NCI-H748 (cell line): ENCODE measurements at regions not wholly inside any gene's neighbourhood (a gene's known extent, or its start where the extent isn't known, plus 50 kb on each side); places are given as distances from the start of the nearest gene placed in this dataset.

Experiments
- DNase-seq: peaks from one replicate; lab custom pipeline; 2025; ENCODE audit not compliant: unreplicated experiment; lab: John Stamatoyannopoulos, UW

DNA sequence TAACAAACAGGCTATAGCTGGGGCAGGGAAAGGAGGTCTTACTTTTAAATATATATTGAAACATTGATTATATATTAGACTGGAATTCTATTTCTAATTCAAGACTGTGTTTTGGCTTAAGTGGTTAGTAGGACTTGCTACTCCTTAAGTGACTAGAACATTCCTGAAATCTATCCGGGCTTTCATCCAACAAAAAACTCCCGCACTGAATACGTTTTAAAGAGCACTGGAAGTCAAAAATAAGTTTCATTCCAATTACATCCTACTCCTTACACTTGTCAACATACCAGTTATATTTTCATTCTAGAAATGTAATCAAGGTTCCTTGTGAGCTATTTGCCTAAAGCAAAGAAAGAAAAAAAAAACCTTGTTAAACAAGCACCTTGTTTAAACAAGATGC, 204.6 kb downstream of the SP3 start:
- no peak for DNase-seq

DNA sequence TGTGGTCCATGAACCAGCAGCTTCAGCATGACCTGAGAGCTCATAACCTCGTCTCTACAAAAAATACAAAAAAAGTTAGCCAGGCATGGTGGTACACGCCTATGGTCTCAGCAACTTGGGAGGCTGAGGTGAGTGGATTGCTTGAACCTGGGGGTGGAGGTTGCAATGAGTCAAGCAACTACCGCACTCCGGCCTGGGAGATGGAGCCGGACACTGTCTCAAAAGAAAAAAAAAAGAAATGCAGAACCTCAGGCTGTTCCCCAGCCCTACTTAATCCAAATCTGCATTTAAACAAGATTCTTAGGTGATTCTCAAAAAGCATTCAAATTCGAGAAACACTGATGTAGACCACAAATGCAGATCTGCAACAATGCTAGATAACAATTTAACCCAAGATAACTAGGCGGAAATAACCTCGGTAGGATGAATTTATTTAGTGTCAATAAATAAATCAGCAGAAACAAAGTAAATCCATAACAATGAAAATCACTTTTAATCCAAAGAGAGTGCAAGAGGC, 203.5 kb downstream of the SP3 start:
- no peak for DNase-seq

DNA sequence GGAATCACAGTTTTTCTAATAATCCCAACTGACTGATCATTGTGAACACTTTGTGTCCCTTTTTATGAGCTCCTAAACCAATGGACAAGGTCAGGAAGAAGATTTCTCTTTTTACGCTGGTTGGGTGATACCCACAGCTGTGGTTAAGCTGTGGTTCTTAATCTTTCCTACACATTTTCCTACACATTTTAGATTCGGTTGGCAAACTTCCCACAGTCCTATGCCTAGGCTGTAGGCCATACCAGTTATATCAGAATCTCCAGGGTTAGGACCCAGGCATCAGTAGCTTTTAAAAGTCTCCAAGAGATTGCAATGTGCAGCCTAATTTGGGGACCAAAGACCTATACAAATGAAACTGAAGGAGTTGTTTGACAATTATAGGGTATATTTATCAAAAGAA, 203.0 kb downstream of the SP3 start:
- DNase-seq, result no peak

DNA sequence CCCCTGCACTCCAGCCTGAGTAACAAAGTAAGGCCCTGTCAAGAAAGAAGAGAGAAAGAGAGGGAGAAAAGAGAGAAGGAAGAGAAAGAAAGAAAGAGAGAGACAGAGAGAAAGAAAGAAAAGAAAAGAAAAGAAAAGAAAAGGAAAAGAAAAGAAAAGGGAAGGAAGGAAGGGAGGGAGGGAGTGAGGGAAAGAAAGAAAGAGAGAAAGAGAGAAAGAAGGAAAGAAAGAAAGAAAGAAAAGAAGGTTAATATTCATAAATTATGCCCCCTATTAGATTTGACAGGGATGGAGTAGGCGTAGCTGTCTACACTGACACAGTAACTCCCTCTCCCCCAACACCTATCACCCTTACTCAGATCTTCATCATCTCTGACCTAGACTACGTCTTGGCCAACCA, 202.3 kb downstream of the SP3 start:
- no peak for DNase-seq

DNA sequence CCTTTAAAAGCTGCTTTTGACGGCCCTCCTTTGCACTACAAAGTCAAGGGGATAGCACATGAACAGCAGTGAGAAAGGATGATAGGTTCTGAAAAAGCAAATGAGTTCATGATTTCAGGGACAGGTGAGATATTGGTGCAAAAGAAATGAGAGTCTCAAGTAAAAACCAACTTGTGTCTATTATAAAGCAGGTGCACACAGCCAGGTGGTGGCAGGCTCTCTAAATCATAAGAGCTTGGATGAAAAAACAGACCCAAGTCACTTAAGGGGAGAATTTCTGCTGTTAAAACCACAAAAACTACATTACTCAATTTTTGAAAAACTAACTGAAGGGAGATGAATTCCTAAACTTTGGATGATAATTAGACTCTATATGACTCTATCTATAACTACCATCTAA, 201.5 kb downstream of the SP3 start:
- DNase-seq, result no peak

DNA sequence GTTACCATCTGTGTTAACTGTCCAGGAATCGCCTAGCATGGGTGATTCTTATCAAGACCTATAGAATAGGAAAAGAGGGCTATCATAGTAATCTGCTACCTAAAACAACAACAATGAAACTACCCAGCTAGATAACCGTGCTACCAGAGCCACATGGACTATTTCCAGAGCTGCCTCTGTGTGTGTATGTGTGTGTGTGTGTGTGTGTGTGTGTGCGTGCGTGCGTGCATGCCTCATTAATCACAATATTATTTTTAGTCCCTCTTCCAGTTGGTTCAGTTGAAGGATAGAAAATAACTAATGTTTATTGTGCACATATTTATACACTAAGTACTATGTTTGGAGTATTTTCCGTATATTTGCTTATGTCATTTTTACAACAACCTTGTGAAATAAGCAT, 201.1 kb downstream of the SP3 start:
- no peak for DNase-seq

DNA sequence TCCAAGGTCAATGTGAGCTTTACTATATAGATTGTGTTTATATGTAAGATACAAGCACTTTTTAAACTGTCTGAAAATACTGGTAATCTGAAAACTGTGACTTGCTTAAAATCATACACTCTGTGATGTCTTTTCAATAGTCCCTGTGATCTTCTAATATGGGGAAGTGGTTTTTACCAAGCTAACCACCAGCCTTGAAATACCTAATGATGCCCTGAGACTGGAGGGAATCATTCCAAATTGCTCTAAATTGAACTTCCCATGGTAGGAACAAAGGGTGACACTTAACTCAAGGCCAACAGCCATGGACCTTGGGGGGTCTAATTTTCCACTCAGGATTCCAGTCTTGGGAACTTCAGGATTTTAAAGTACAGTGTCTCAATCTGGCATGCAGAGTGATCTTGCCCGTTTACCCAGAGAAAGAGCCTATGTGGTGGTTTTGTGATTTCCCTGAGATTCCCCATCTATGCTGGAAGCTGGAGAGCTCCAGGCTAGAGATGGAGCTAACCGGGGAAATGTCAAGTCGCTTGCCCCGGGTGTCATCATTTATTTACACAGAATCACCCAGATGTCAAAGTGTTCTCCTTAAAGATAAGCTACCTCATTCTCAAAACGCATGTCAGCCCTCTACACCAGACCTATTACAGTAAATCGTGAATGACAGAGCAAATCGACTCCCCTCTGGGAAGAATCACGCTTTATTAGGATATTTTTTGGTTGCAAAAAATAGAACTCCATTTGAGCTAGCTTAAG, 198.5 kb downstream of the SP3 start:
- no peak for DNase-seq

DNA sequence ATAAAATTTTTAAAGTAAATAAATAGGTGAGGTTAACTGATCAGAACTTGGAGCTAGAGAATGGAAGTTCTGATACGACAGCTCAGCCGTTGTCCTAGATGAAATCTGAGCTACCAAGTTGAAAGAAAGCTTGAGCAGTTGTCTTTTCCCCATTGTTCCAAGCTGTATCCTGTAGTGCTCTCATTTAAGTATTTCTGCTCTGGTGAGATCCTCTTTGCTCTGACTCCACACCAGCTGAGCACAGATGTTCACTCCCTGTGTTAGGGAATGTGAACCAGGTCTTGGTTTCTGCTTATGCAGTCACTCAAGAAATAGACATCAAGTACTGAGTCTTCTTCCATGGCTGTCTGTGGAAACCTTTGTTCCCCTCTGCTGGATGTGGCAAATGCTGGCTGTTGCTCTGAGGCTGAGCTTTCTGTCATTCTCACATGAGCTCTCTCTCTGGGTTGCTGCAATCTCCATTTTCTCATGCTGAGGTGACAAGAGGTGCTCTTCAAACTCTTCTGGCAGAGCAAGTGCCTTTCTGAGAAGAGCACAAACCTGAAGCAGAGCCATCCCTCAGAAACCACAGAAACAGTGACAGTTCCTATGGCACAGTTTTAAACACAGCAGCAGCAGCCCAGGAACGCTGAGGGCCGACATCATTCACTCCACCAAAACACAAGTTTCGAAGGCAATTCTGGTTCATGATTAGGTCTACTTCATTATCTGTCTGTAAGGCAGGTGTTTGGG, 194.1 kb downstream of the SP3 start:
- DNase-seq, result no peak

DNA sequence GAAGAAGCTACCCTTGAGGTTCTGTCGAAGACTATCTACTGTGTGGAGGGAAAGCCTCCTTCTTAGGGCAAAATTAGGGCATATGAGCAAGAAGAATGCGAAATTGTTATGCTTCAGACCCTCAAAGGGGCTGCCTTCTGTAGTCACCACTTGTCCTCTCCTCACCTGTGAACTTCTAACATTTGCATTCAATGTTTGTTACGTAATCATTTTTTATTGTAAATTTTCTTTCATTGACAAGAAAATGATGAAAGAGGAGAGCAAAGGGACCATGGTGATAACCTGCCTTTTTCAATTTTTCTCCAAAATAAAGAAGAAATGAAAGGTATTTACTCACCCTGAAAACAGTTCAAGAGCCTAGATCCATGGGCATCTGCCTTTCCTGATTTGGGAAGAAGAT, 193.0 kb downstream of the SP3 start:
- no peak for DNase-seq

DNA sequence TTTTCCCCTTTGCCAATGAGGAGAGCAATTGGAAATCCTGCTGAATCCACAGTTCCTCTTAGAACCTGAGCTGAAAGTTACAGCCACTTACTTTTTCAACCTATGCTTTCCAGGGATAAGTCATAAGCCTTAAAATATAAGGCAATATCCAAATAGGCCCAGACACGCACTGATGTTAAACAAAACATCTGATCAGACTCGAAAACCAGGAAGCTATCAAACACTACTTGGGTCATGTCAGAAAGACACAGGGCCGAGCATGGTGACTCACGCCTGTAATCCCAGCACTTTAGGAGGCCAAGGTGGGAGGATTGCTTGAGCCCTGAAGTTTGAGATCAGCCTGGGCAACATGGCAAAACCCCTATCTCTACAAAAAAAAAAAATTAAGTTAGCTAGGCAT, 192.1 kb downstream of the SP3 start:
- DNase-seq, result no peak

DNA sequence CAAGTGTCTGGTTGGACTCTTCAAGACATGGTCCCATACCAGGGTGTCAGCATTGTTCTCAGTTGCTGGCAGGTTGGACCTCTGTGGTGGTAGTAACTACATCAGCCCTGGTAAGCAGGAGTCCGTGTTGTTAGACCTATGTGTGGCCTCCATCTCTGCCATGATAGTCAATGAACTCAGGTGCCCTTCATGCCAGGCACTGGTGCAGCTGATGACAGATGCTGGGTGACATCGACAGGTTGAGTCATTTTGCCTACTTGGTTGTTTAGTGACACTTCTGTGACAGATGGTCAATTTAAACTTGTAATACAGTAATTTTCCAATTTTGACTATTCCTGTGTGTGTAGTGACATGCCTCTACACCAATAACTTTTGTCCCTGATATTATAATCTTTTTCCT, 189.7 kb downstream of the SP3 start:
- no peak for DNase-seq

DNA sequence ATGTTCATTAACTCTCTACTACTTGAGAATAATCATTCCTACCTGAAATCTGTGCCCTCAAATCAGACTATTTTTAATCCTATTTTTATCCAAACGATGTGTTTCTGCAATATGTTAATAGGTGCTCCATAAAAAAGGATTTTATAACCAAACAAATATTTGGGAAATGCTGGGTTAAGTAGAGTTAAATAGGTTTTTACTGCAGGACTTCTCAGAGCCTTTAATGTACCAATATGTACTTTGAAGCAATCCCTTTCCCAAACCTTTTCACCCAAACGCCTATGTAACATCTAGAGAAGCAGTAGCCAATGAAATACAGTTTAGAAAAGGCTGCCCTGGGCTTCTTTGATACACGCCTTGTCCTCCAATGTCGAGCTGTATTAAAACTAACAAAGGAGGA, 182.5 kb downstream of the SP3 start:
- no peak for DNase-seq

DNA sequence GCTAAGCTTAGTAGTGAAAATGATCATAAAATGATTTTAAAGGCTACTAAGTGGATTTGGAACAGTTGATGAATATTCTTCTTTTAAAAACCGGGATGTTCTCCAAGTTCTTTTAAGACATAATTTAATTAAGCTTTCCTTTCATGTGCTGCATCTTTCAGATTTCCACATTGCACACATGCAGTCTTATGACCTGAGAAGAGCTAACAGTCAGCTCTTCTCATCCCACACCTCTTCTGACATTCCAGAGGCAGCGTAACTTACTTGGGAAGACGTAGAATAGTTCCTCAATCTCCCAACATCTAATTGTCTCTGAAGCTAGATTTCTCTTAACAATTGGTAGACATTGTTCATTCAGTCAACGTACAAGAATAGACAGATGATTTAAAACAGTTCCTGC, 181.8 kb downstream of the SP3 start:
- no peak for DNase-seq

DNA sequence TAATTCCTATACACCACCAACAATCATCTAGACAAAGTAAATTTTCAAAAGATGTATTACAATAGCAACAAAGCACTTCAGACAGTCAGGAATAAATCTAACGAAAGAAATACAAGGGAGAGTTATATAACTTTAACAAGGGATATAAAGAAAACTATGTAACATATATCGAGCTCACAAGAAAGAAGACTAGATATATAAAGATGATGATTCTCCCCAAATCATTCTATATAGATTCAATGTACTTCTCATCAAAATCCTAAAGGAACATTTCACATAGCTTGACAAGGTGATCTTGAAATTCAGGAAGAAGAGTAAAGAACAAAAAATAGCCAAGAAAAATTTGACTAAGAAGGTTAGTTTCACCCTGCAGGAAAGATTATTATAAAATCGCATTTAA, 179.4 kb downstream of the SP3 start:
- DNase-seq, result no peak

DNA sequence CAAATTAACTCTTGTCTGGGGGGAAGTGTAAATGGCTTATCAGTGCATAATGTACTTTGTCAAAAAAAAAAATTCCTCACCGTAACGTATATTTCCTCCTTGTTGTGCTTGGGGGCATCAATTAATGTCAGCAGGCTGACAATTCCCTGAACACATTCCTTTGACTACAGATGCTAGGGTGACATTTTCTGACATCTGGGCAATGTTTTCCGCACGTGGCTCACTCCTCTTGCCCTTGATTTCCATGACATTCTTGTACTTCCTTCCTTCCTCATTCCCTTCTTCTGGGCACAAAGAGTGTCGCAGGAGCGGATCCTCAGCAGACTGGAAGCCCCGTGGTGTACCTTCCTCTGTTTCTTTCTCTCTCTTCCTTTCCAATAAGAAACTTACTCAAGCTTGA, 173.7 kb downstream of the SP3 start:
- DNase-seq, result no peak

DNA sequence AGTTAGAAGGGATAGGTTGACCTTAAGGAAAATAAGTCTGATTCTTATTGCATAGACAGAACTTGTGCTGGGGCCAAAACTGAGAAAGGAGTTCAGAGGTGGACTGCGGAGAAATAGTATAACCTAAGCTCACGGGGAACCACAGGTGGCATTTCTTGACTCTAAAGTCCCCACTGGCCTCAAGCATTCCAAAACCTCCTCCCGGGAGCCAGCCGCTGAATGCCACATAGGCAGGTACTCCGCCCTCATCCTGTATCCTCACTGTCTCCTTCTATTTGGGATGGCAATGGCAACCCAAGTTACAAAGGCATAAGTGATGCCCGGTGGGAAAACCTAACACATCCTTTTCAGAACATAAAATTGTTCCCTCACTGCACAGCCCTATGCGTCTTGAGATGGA, 173.0 kb downstream of the SP3 start:
- no peak for DNase-seq

DNA sequence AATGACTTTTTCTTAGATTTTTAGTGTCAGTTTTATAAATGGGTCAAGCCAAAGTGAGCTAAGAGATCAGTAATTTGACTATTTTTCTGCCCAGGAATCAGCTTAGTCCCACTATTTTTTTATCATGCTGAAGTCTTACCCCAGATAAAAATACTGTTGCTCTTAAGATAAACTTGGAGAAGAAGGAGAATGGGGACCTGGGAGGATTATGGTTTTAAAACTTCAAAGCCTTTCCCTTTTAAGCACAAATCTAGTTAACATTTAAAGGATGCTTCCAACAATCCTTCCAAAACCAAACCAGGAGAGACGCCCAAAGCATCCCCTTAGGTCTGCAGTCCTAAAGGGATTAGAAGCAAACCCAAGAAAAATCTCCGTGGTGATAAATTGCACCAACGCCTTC, 172.4 kb downstream of the SP3 start:
- no peak for DNase-seq

DNA sequence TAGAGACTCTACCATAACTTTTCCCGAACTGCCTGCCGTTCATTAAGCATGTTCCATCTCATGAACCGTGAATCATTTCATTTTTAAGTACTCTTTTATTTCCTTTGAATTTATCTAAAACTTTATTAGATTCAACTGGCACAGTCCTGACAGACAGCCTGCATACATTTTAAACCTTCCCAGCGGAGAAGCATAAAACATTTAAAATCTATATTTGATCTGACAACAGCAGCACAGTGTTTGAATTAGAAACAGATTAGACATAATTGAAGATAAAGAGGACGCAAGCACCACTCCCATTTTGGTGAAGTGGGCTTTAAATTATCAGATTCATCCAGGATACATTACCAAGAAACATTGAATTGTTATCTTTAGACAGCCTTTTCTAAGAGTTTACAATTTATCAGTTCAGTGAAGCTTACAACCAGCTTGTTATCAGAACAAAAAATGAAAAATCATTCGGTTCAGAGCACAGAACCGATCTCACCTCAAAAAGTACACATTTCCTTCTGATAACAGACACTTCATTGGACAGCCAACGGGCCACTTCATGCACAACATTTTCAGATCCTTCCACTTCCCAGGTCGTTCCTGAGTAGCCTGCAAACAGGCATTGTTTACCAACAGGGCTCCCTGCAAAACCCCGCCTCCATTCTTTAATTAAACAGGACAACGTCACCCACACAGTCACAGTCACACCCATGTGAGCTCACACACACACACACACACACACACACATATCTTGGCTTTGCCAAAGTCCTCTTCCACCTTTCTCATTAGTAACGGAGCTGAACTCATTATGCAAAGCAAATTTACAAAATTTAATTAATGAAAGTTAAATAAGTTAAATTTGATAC, 171.2 kb downstream of the SP3 start:
- DNase-seq, result peak; percentile 79

DNA sequence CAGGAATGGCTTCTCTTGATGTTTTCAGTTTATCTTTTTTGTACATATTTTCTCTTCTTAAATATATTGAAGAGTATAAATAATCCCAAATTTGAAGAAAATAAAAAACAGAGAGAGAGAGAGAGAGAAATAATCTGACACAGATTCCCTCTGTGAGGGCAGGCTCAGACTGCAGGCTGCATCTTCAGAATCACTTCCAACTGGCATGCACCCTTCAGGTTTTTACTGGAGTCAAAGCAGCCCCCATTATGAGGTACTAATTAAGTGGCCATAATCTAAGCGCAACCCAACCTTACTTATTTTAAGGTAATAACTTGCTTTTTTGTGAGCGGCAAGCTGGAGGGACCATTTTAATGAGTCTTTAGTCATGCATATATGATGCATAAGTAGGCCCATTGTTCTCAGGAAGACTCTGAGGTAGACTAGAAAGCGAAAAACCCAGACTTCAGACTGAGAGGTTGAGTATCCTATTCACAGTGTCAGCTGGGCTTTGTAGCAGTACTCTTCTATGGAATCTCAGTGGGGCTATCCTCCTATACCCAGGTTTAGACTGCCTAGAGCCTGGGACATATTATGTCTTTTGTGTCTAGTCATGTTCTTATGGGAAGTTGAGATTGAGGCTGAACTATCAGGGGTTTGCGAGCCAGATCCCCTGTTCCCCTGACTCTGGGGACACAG, 167.4 kb downstream of the SP3 start:
- no peak for DNase-seq

DNA sequence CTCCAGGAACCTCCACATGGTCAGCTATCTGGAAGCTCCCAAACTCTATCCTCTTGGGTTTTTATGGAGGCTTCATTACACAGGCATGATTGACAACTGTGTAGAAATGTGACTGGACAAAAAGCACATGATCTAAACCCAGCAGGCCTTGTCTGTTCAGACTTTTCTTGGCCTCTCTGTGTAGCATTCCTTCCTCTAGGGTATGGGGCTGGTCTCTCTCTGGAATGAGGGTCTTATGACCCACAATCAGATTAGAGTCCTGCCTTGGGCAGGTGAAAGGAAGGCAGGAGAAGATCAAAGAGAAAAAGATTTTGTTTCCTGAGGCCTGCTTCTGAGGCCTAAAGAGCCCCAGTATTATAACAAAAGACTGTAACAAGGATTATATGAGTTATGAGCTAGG, 162.7 kb downstream of the SP3 start:
- no peak for DNase-seq

DNA sequence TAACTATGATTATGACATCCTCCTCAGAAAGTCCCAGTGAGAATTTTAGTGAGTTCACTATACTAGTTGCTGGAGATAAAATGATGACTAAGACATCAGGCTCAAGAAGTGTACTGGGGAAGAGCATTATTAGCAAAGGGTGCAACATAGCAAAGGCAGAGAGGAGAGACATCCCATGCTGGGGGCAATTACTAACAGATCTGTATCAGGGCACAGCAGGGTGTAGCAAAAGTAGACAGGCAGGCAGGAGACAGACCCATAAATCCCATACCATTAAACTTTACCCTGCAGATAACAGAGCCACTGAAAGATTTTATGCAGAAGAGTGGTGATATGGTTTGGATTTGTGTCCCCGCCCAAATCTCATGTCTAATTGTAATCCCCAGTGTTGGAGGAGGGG, 161.7 kb downstream of the SP3 start:
- DNase-seq, result no peak
